ENCODE measurements at regions not wholly inside any gene's neighbourhood (a gene's known extent, or its start where the extent isn't known, plus 50 kb on each side); places are given as distances from the start of the nearest gene placed in this dataset.

DNA sequence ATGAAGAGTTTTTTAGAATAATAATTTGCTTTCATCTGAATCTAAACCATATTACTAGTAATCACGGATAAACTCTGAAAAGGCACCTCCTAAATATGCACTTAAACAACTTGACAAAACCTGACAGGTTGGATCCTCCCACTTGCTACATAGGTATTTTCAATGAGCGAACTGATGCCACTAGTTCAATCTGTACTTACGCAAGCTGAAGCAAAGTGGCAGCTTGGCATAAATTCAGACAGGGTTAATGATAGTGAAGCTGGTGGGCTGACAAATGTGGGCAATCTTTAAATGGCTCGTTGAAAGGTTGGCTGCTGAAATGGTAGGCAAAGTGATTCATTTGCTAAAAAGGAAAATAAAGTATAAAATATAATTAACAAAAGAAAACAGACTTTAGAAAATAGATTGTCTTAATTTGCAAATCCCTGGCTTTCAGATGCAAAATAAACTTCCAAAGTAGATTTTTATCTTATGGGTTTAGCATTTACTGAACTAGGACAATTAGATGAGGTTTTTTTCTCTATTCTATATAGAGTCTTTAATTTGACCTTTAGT is 1713.5 kb upstream of the SLC39A10 start:
- Histone ChIP-seq H3K4me2 (ENCODE audit: insufficient read depth, low read length) (no peak overlapping the region), H4K20me1 (ENCODE audit: insufficient read depth, low read length) (no peaks in the 10 kb centered on the region), H3K27ac (ENCODE audit: low read depth, low read length) (no peak overlapping the region), H2AFZ (ENCODE audit: low read length) (no peak overlapping the region), H3K79me2 (ENCODE audit: insufficient read depth, low read length) (no peaks in the 10 kb centered on the region), H3K4me1 (ENCODE audit: insufficient read depth, low read length) (no peaks in the 10 kb centered on the region), H3K36me3 (ENCODE audit: insufficient read depth, low read length) (no peaks in the 10 kb centered on the region), H3K27me3 (ENCODE audit: insufficient read depth, low read length) (no peaks in the 10 kb centered on the region), H3K4me3 (ENCODE audit: insufficient read depth, low read length) (no peak overlapping the region), H3K9me3 (ENCODE audit: low read depth, low read length) (no peaks in the 10 kb centered on the region)
- no peak for DNase-seq (ENCODE audit: insufficient read length, low spot score, missing footprints)
- TF ChIP-seq, protein P1, sequence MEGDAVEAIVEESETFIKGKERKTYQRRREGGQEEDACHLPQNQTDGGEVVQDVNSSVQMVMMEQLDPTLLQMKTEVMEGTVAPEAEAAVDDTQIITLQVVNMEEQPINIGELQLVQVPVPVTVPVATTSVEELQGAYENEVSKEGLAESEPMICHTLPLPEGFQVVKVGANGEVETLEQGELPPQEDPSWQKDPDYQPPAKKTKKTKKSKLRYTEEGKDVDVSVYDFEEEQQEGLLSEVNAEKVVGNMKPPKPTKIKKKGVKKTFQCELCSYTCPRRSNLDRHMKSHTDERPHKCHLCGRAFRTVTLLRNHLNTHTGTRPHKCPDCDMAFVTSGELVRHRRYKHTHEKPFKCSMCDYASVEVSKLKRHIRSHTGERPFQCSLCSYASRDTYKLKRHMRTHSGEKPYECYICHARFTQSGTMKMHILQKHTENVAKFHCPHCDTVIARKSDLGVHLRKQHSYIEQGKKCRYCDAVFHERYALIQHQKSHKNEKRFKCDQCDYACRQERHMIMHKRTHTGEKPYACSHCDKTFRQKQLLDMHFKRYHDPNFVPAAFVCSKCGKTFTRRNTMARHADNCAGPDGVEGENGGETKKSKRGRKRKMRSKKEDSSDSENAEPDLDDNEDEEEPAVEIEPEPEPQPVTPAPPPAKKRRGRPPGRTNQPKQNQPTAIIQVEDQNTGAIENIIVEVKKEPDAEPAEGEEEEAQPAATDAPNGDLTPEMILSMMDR (IDR thresholded peaks at IDR 0.05; ENCODE audit: extremely low read depth, low read depth, low read length): no peak

DNA sequence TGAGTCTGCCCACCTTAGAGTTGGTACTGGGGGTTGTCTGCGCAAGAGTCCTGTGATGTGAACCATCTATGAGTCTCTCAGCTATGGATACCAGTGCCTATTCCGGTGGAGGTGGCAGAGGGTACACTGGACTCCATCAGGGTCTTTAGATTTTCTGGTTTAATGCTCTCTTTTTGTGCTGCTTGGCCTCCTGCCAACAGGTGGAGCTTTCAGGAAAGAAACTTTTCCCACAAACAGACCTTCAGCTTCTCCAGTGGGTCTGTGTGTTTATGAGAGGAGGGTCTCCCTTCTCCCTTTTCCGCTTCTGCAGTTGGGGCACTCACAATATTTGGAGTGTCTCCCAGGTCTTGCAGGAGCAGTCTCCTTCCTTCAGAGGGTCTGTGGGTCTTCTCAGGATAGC is 1721.9 kb upstream of the SLC39A10 start:
- H2AFZ ChIP-seq (ENCODE audit: low read length): no peak overlapping the region
- no peaks in the 10 kb centered on the region for H3K27me3 ChIP-seq (ENCODE audit: insufficient read depth, low read length)
- H3K4me1 ChIP-seq (ENCODE audit: insufficient read depth, low read length): no peaks in the 10 kb centered on the region
- H3K27ac ChIP-seq (ENCODE audit: low read depth, low read length): no peak overlapping the region
- H3K4me2 ChIP-seq (ENCODE audit: insufficient read depth, low read length): no peak overlapping the region
- no peak for DNase-seq (ENCODE audit: insufficient read length, low spot score, missing footprints)
- H3K36me3 ChIP-seq (ENCODE audit: insufficient read depth, low read length): no peaks in the 10 kb centered on the region
- no peaks in the 10 kb centered on the region for H3K9me3 ChIP-seq (ENCODE audit: low read depth, low read length)
- H3K79me2 ChIP-seq (ENCODE audit: insufficient read depth, low read length): no peaks in the 10 kb centered on the region
- TF ChIP-seq, protein P1 (IDR thresholded peaks at IDR 0.05; ENCODE audit: extremely low read depth, low read depth, low read length): no peak
- no peak overlapping the region for H3K4me3 ChIP-seq (ENCODE audit: insufficient read depth, low read length)
- no peaks in the 10 kb centered on the region for H4K20me1 ChIP-seq (ENCODE audit: insufficient read depth, low read length)

DNA sequence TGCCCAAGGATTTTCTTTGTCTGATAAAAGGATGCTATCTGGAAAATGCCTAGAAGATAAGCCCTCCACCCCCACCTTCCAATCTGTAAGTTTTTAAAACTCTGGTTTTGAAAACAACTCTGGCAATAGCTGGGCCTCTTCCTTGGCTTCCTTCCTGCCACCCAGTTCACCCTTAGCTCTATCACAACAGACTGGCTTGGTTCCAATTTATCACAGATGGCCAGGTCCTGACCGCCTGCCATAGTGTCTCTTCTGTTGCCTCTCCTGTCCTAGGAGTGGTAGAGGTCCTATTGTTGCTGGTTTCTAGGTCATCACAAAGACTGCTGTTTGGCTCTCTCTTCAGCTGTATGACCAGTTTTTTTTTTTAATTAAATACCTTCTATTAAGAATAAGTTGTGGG is 1727.9 kb upstream of the SLC39A10 start:
- no peaks in the 10 kb centered on the region for H4K20me1 ChIP-seq (ENCODE audit: insufficient read depth, low read length)
- TF ChIP-seq, protein P1 (IDR thresholded peaks at IDR 0.05; ENCODE audit: extremely low read depth, low read depth, low read length): no peak
- no peak overlapping the region for H3K4me3 ChIP-seq (ENCODE audit: insufficient read depth, low read length)
- no peaks in the 10 kb centered on the region for H3K4me1 ChIP-seq (ENCODE audit: insufficient read depth, low read length)
- no peaks in the 10 kb centered on the region for H3K27me3 ChIP-seq (ENCODE audit: insufficient read depth, low read length)
- no peak overlapping the region for H3K4me2 ChIP-seq (ENCODE audit: insufficient read depth, low read length)
- H3K79me2 ChIP-seq (ENCODE audit: insufficient read depth, low read length): no peaks in the 10 kb centered on the region
- DNase-seq (ENCODE audit: insufficient read length, low spot score, missing footprints): no peak
- no peaks in the 10 kb centered on the region for H3K36me3 ChIP-seq (ENCODE audit: insufficient read depth, low read length)
- no peaks in the 10 kb centered on the region for H3K9me3 ChIP-seq (ENCODE audit: low read depth, low read length)
- no peak overlapping the region for H2AFZ ChIP-seq (ENCODE audit: low read length)
- no peak overlapping the region for H3K27ac ChIP-seq (ENCODE audit: low read depth, low read length)

DNA sequence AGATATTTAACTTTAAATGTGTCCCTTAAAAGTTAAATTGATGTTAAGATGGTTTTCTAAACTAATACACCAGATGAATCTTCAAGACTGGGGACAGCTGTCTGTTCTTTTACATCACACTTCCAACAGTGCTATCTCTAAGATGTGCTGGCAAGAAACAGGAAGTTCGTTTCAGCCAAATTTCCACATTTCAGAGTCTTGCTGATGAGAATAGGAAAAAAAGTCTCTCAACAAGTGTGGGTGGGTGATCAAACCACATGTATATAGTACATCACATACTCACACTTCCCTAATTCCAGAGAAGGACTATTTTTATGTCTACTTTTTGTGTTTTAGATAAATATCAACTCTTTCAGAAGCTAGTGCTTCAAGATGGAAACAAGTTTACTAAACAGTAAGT is 1712.8 kb upstream of the TMEFF2 start:
- H4K20me1 ChIP-seq (ENCODE audit: insufficient read depth, low read length): no peaks in the 10 kb centered on the region
- H3K4me1 ChIP-seq (ENCODE audit: insufficient read depth, low read length): no peaks in the 10 kb centered on the region
- TF ChIP-seq, protein P1 (IDR thresholded peaks at IDR 0.05; ENCODE audit: extremely low read depth, low read depth, low read length): no peak
- H3K27ac ChIP-seq (ENCODE audit: low read depth, low read length): no peak overlapping the region
- H3K36me3 ChIP-seq (ENCODE audit: insufficient read depth, low read length): no peaks in the 10 kb centered on the region
- no peaks in the 10 kb centered on the region for H3K79me2 ChIP-seq (ENCODE audit: insufficient read depth, low read length)
- no peak overlapping the region for H3K4me3 ChIP-seq (ENCODE audit: insufficient read depth, low read length)
- H3K27me3 ChIP-seq (ENCODE audit: insufficient read depth, low read length): no peaks in the 10 kb centered on the region
- H2AFZ ChIP-seq (ENCODE audit: low read length): no peak overlapping the region
- no peaks in the 10 kb centered on the region for H3K9me3 ChIP-seq (ENCODE audit: low read depth, low read length)
- no peak overlapping the region for H3K4me2 ChIP-seq (ENCODE audit: insufficient read depth, low read length)
- DNase-seq (ENCODE audit: insufficient read length, low spot score, missing footprints): no peak

Measured in osteoblast (primary cell).